Effector CD4-positive, alpha-beta T cell (primary cell): ENCODE measurements at regions not wholly inside any gene's neighbourhood (a gene's known extent, or its start where the extent isn't known, plus 50 kb on each side); places are given as distances from the start of the nearest gene placed in this dataset.
"Not testable (repeated sequence)": the region's sequence is repeated elsewhere in the genome, so short reads cannot be mapped to it uniquely, and the experiment has no call there.

ENCODE experiments used
- DNase-seq: peaks from one replicate; pipeline ENCODE4 v3.0.0-alpha.2; 2020

GRCh38 chr3:26418553-26418952 is 204.0 kb upstream of the LRRC3B start:
- no peak for DNase-seq

- DNase-seq: no peak
Measured at GRCh38 chr3:26422415-26422814, 200.2 kb upstream of the LRRC3B start.

GRCh38 chr3:26425076-26425475 is 197.5 kb upstream of the LRRC3B start:
- DNase-seq: no peak

- no peak for DNase-seq
Measured at GRCh38 chr3:26428992-26429391, 193.6 kb upstream of the LRRC3B start.

- DNase-seq: no peak
Measured at GRCh38 chr3:26437678-26438077, 184.9 kb upstream of the LRRC3B start.

GRCh38 chr3:26438325-26438940 is 184.1 kb upstream of the LRRC3B start:
- no peak for DNase-seq

GRCh38 chr3:26438981-26439884 is 183.3 kb upstream of the LRRC3B start:
- no peak for DNase-seq

- DNase-seq: no peak
Measured at GRCh38 chr3:26449996-26450395, 172.6 kb upstream of the LRRC3B start.

GRCh38 chr3:26452363-26452762 is 170.2 kb upstream of the LRRC3B start:
- no peak for DNase-seq

- no peak for DNase-seq
Measured at GRCh38 chr3:26460985-26461384, 161.6 kb upstream of the LRRC3B start.

GRCh38 chr3:26472345-26472744 is 150.2 kb upstream of the LRRC3B start:
- no peak for DNase-seq

- no peak for DNase-seq
Measured at GRCh38 chr3:26474706-26475105, 147.9 kb upstream of the LRRC3B start.

GRCh38 chr3:26480377-26480776 is 142.2 kb upstream of the LRRC3B start:
- DNase-seq: no peak

GRCh38 chr3:26484140-26484539 is 138.4 kb upstream of the LRRC3B start:
- no peak for DNase-seq

- DNase-seq: no peak
Measured at GRCh38 chr3:26498271-26498670, 124.3 kb upstream of the LRRC3B start.

GRCh38 chr3:26505399-26505798 is 117.2 kb upstream of the LRRC3B start:
- DNase-seq: no peak

GRCh38 chr3:26514445-26515029 is 108.0 kb upstream of the LRRC3B start:
- DNase-seq: not testable (repeated sequence)

- no peak for DNase-seq
Measured at GRCh38 chr3:26515351-26515750, 107.2 kb upstream of the LRRC3B start.

- no peak for DNase-seq
Measured at GRCh38 chr3:26521261-26521660, 101.3 kb upstream of the LRRC3B start.

GRCh38 chr3:26522919-26523318 is 99.7 kb upstream of the LRRC3B start:
- no peak for DNase-seq

- no peak for DNase-seq
Measured at GRCh38 chr3:26525013-26525412, 97.6 kb upstream of the LRRC3B start.

- no peak for DNase-seq
Measured at GRCh38 chr3:26535151-26535550, 87.4 kb upstream of the LRRC3B start.

- no peak for DNase-seq
Measured at GRCh38 chr3:26536955-26537354, 85.6 kb upstream of the LRRC3B start.

GRCh38 chr3:26550413-26550812 is 72.2 kb upstream of the LRRC3B start:
- no peak for DNase-seq
